CD4-positive, alpha-beta memory T cell (primary cell): ENCODE measurements at regions not wholly inside any gene's neighbourhood (a gene's known extent, or its start where the extent isn't known, plus 50 kb on each side); places are given as distances from the start of the nearest gene placed in this dataset.
"Not testable (repeated sequence)": the region's sequence is repeated elsewhere in the genome, so short reads cannot be mapped to it uniquely, and the experiment has no call there.

Experiments
- CTCF ChIA-PET: fragments of 350-600 bp; sonication (Branson Sonifier 250); formaldehyde crosslinking; loops from one replicate; lab custom pipeline; 2021; ENCODE audit warnings: inconsistent platforms; ENCODE audit not compliant: partially characterized antibody; lab: Charles Lee
- POLR2A ChIA-PET: fragments of 350-600 bp; sonication (Branson Sonifier 250); formaldehyde crosslinking; loops from one replicate; lab custom pipeline; 2021; ENCODE audit not compliant: partially characterized antibody; lab: Charles Lee
- DNase-seq, 5 donors: peaks; one replicate each; pipeline versions ENCODE4 v3.0.0 to v3.0.0-alpha.2; 2020 to 2022; ENCODE audit warnings: mixed read lengths in 1 of 5
- H3K27ac ChIP-seq: one replicate; pipeline ENCODE4 v1.7.0; 2013; ENCODE audit warnings: low read depth, low read length
- H3K27me3 ChIP-seq: 2 replicates; pipeline ENCODE4 v1.7.0; 2013; ENCODE audit warnings: mild to moderate bottlenecking, low read length, moderate library complexity; ENCODE audit not compliant: insufficient read depth
- H3K36me3 ChIP-seq: 2 replicates; pipeline ENCODE4 v1.7.0; 2013; ENCODE audit warnings: mild to moderate bottlenecking, low read length, moderate library complexity; ENCODE audit not compliant: insufficient read depth
- H3K4me1 ChIP-seq: 2 replicates; pipeline ENCODE4 v1.7.0; 2013; ENCODE audit warnings: mild to moderate bottlenecking, low read length, moderate library complexity; ENCODE audit not compliant: insufficient read depth
- H3K4me3 ChIP-seq, 2 donors: one replicate each; pipeline ENCODE4 v1.7.0; 2013; ENCODE audit warnings: low read length in 2 of 2, mild to moderate bottlenecking in 1 of 2
- H3K9me3 ChIP-seq, 2 donors: one replicate each; pipeline ENCODE4 v1.7.0; 2013; ENCODE audit warnings: low read length in 2 of 2, control low read depth in 1 of 2; ENCODE audit not compliant: control insufficient read depth in 1 of 2
- H3K27ac Mint-ChIP-seq, 7 donors: one replicate each; pipeline ENCODE4 v1.8.0; 2020 to 2021; ENCODE audit warnings: mixed read lengths in 7 of 7, mild to moderate bottlenecking in 6 of 7, inconsistent platforms in 3 of 7, moderate library complexity in 3 of 7
- H3K27me3 Mint-ChIP-seq, 2 donors: one replicate each; pipeline ENCODE4 v1.8.0; 2020 to 2021; ENCODE audit warnings: mixed read lengths in 2 of 2
- H3K36me3 Mint-ChIP-seq, 2 donors: one replicate each; pipeline ENCODE4 v1.8.0; 2020 to 2021; ENCODE audit warnings: mixed read lengths in 2 of 2, inconsistent platforms in 1 of 2, mild to moderate bottlenecking in 1 of 2
- H3K4me1 Mint-ChIP-seq, 4 donors: one replicate each; pipeline ENCODE4 v1.8.0; 2020 to 2021; ENCODE audit warnings: mixed read lengths in 4 of 4, mild to moderate bottlenecking in 1 of 4
- H3K4me3 Mint-ChIP-seq, 8 donors: one replicate each; pipeline ENCODE4 v1.8.0; 2020 to 2021; ENCODE audit warnings: mixed read lengths in 8 of 8, mild to moderate bottlenecking in 7 of 8, moderate library complexity in 6 of 8, inconsistent platforms in 3 of 8
- H3K9me3 Mint-ChIP-seq, 8 donors: one replicate each; pipeline ENCODE4 v1.8.0; 2020 to 2021; ENCODE audit warnings: mixed read lengths in 8 of 8, mild to moderate bottlenecking in 5 of 8, inconsistent platforms in 3 of 8, moderate library complexity in 1 of 8
- intact Hi-C: fragments of 100-400 bp; cut with micrococcal nuclease; formaldehyde crosslinking; loops from one replicate; pipeline ENCODE4 v1.15.1; 2023

GRCh38 chr1:146283527-146283880 lies 54.7 kb upstream of the NOTCH2NLA start:
- intact Hi-C loops, H3K4me1 Mint-ChIP-seq, H3K4me3 Mint-ChIP-seq, H3K27me3 Mint-ChIP-seq, DNase-seq, H3K4me1 ChIP-seq, CTCF ChIA-PET, H3K36me3 Mint-ChIP-seq, H3K27ac ChIP-seq, H3K9me3 ChIP-seq, POLR2A ChIA-PET, H3K9me3 Mint-ChIP-seq, H3K27me3 ChIP-seq, H3K36me3 ChIP-seq, H3K27ac Mint-ChIP-seq, H3K4me3 ChIP-seq: not testable (repeated sequence)

- H3K27me3 Mint-ChIP-seq, DNase-seq, H3K9me3 Mint-ChIP-seq, H3K36me3 Mint-ChIP-seq, POLR2A ChIA-PET, H3K4me3 ChIP-seq, H3K27me3 ChIP-seq, H3K9me3 ChIP-seq, H3K4me1 Mint-ChIP-seq, H3K27ac ChIP-seq, CTCF ChIA-PET, H3K36me3 ChIP-seq, intact Hi-C loops, H3K4me3 Mint-ChIP-seq, H3K27ac Mint-ChIP-seq, H3K4me1 ChIP-seq: not testable (repeated sequence)
Measured at GRCh38 chr1:146282807-146283526, 54.1 kb upstream of the NOTCH2NLA start.

DNA sequence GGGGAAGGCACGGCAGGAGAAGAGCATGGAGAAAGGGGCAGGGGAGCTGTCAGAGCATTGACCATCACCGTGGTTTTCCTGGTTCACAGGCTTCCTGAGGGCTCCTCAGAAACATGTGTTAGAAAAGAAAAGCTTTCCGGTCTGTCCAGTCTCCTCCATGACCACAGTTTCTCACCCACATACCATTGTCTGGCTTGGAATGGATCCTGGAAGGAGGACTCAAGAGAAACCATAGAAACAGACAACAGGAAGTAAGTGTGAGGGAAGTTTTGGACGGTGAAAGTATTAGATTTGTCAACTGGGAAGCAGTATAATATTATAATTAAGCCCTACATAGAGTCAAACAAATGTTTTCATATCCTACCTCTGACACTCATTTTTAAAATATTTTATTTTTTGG lies 52.7 kb upstream of the NOTCH2NLA start:
- H3K27ac ChIP-seq: not testable (repeated sequence)

DNA sequence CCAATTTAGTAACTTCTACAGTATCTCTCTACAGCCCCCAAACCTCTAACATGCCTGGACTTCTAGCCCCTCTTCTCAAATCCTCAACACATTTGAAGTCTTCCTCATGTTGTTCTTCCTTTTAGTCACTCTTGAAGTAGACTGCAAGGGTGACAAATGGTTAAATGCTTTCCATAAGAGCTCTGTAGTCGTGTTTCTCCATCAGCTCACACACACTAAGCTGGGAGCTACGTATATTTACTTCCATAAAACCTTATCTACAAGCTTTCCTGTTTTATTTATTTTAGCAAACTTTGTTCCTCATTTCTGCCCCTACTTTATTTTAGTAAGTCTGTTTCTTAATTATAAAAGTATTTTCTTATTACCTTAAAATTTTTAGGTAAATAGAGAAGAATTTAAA lies 49.9 kb upstream of the NOTCH2NLA start:
- H3K27me3 ChIP-seq, H3K36me3 ChIP-seq, H3K4me1 ChIP-seq, H3K4me3 ChIP-seq, POLR2A ChIA-PET, H3K9me3 Mint-ChIP-seq, H3K4me3 Mint-ChIP-seq, intact Hi-C loops, H3K27ac ChIP-seq, H3K4me1 Mint-ChIP-seq, H3K27ac Mint-ChIP-seq, DNase-seq, H3K27me3 Mint-ChIP-seq, H3K9me3 ChIP-seq, CTCF ChIA-PET, H3K36me3 Mint-ChIP-seq: not testable (repeated sequence)

More for the DNA sequence above, 52.7 kb upstream of the NOTCH2NLA start:
- H3K27me3 Mint-ChIP-seq, H3K36me3 ChIP-seq, H3K4me1 Mint-ChIP-seq, H3K36me3 Mint-ChIP-seq, H3K4me1 ChIP-seq, H3K9me3 ChIP-seq, intact Hi-C loops, H3K4me3 Mint-ChIP-seq, H3K27me3 ChIP-seq, CTCF ChIA-PET, DNase-seq, H3K4me3 ChIP-seq, POLR2A ChIA-PET, H3K27ac Mint-ChIP-seq, H3K9me3 Mint-ChIP-seq: not testable (repeated sequence)
